Progenitor cell of endocrine pancreas (in vitro differentiated cells): ENCODE measurements at regions not wholly inside any gene's neighbourhood (a gene's known extent, or its start where the extent isn't known, plus 50 kb on each side); places are given as distances from the start of the nearest gene placed in this dataset.

Source experiments
- DNase-seq: peaks from one replicate; pipeline ENCODE4 v3.0.0; 2021; ENCODE audit warnings: low spot score; ENCODE audit not compliant: unreplicated experiment
- H3K27ac Mint-ChIP-seq: 2 replicates; pipeline ENCODE4 v1.8.0; 2021; ENCODE audit warnings: mild to moderate bottlenecking, moderate library complexity, mixed read lengths
- H3K27me3 Mint-ChIP-seq: 2 replicates; pipeline ENCODE4 v1.8.0; 2021; ENCODE audit warnings: mixed read lengths
- H3K36me3 Mint-ChIP-seq: 2 replicates; pipeline ENCODE4 v1.8.0; 2022; ENCODE audit warnings: mixed read lengths; ENCODE audit not compliant: insufficient read depth
- H3K4me1 Mint-ChIP-seq: 2 replicates; pipeline ENCODE4 v1.8.0; 2021; ENCODE audit warnings: low read depth, mixed read lengths
- H3K4me3 Mint-ChIP-seq: 2 replicates; pipeline ENCODE4 v1.8.0; 2021; ENCODE audit warnings: low read depth, mild to moderate bottlenecking, moderate library complexity, mixed read lengths
- H3K9me3 Mint-ChIP-seq: 2 replicates; pipeline ENCODE4 v1.8.0; 2021; ENCODE audit warnings: low read depth, mixed read lengths
- CTCF ChIP-seq: fragments of 200-600 bp; sonication (generic); IDR thresholded peaks from one replicate; pipeline ENCODE4 v1.5.0; 2021; ENCODE audit warnings: antibody characterized with exemption, mild to moderate bottlenecking; ENCODE audit not compliant: unreplicated experiment

DNA sequence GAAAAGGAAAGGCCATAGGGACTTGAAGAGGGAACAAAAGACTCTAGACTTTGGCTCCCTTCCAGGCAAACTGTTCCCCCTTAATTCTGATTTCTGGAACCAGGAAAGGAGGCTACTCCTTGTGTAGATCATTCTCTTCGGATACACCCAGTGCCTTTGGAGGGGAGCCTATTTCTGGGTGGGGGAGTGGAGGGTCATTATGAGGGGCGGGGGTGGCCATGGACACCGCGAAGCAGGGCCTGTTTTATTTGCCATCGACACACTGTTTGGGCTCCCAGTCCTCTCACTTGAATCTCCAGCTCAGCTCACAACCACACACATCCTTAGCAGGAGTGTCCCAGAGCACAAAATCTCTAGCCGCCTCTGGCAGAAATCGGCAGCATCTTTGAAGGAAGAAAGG is 132.3 kb downstream of the PXDC1 start:
- no peak for DNase-seq
- Mint-ChIP-seq H3K4me3 (no peak overlapping the region), H3K27ac (no peak overlapping the region), H3K9me3 (no peaks in the 10 kb centered on the region), H3K4me1 (no peaks in the 10 kb centered on the region), H3K36me3 (no peaks in the 10 kb centered on the region), H3K27me3 (peaks cover 16% of the 10 kb centered on the region)
- no peak for TF ChIP-seq CTCF

- no peak for TF ChIP-seq CTCF
- H3K9me3 Mint-ChIP-seq: no peaks in the 10 kb centered on the region
- H3K27me3 Mint-ChIP-seq: peaks cover 10% of the 10 kb centered on the region
- DNase-seq: no peak
- no peaks in the 10 kb centered on the region for H3K36me3 Mint-ChIP-seq
- H3K4me3 Mint-ChIP-seq: no peak overlapping the region
- no peaks in the 10 kb centered on the region for H3K4me1 Mint-ChIP-seq
- no peak overlapping the region for H3K27ac Mint-ChIP-seq
These were observed 132.9 kb downstream of the PXDC1 start for GRCh38 chr6:3618642-3619041.

DNA sequence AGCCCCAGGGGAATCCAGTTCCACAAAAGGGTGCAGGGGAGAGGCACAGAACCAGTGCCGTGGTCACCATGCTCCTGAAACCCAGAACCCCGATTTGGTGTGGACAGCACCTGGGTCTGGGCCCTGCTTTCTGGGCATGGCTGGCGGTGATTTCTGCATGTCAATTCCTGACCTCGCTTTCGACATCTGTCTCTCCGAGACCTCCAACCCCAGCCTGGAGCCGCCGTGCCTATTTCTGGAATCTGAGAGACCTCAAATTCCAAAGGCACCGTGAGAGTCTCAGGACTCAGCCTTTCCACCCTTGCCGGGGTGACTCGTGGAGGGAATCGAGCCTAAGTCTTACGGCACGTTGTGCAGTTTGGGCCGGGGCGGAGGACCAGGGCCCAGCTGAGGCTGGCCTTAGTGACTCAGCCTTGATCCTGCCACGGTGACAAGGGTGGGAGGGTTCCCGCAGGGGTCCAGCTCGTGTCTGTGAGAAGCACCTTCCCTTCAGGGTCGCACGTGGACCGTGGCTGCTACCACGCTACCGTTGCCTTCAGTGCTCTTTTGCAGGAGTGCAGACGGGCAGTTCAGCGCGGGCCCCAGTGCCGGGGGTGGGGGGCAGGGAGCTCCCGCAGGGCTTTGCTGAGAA is 133.7 kb downstream of the PXDC1 start:
- Mint-ChIP-seq H3K9me3 (no peaks in the 10 kb centered on the region), H3K4me3 (no peak overlapping the region), H3K4me1 (no peaks in the 10 kb centered on the region), H3K36me3 (no peaks in the 10 kb centered on the region), H3K27ac (no peak overlapping the region), H3K27me3 (peaks cover 7% of the 10 kb centered on the region)
- no peak for TF ChIP-seq CTCF
- DNase-seq: no peak

- H3K4me3 Mint-ChIP-seq: no peak overlapping the region
- TF ChIP-seq CTCF: no peak
- DNase-seq: no peak
- H3K4me1 Mint-ChIP-seq: no peaks in the 10 kb centered on the region
- H3K9me3 Mint-ChIP-seq: no peaks in the 10 kb centered on the region
- H3K27ac Mint-ChIP-seq: no peak overlapping the region
- no peaks in the 10 kb centered on the region for H3K36me3 Mint-ChIP-seq
- H3K27me3 Mint-ChIP-seq: peaks cover 3% of the 10 kb centered on the region
These were observed 134.3 kb downstream of the PXDC1 start for GRCh38 chr6:3617192-3617631.

- TF ChIP-seq CTCF: no peak
- Mint-ChIP-seq H3K4me3 (no peak overlapping the region), H3K36me3 (no peaks in the 10 kb centered on the region), H3K27ac (no peak overlapping the region), H3K27me3 (peaks cover 5% of the 10 kb centered on the region), H3K9me3 (no peaks in the 10 kb centered on the region), H3K4me1 (no peaks in the 10 kb centered on the region)
- no peak for DNase-seq
These were observed 134.8 kb downstream of the PXDC1 start for GRCh38 chr6:3616565-3617176.
